ENCODE measurements at regions not wholly inside any gene's neighbourhood (a gene's known extent, or its start where the extent isn't known, plus 50 kb on each side); places are given as distances from the start of the nearest gene placed in this dataset.

- H3K4me3 ChIP-seq (ENCODE audit: extremely low read depth, insufficient read depth, low read length, poor library complexity, severe bottlenecking): no peak overlapping the region
- 76 to 82% methylated on average over 13 to 15 of the region's 16 CpGs for WGBS, 2 experiments (ENCODE audit: insufficient coverage in 2 of 2)
- H3K36me3 ChIP-seq (ENCODE audit: control insufficient read depth, insufficient read depth, low read length): no peaks in the 10 kb centered on the region
- no peaks in the 10 kb centered on the region for H3K9me3 ChIP-seq (ENCODE audit: control insufficient read depth, low read length)
- no peak overlapping the region for H3K27ac ChIP-seq (ENCODE audit: low read depth, low read length, severe bottlenecking)
- no peaks in the 10 kb centered on the region for H3K4me1 ChIP-seq (ENCODE audit: control insufficient read depth, insufficient read depth, low read length, poor library complexity, severe bottlenecking)
These were observed 156.8 kb upstream of the PTPN1 start for GRCh38 chr20:50353289-50353961.

- WGBS, 2 experiments (ENCODE audit: insufficient coverage in 2 of 2): 84 to 89% methylated on average over 8 to 12 of the region's 13 CpGs
- no peaks in the 10 kb centered on the region for H3K36me3 ChIP-seq (ENCODE audit: control insufficient read depth, insufficient read depth, low read length)
- no peaks in the 10 kb centered on the region for H3K9me3 ChIP-seq (ENCODE audit: control insufficient read depth, low read length)
- H3K27ac ChIP-seq (ENCODE audit: low read depth, low read length, severe bottlenecking): no peak overlapping the region
- no peak overlapping the region for H3K4me3 ChIP-seq (ENCODE audit: extremely low read depth, insufficient read depth, low read length, poor library complexity, severe bottlenecking)
- H3K4me1 ChIP-seq (ENCODE audit: control insufficient read depth, insufficient read depth, low read length, poor library complexity, severe bottlenecking): no peaks in the 10 kb centered on the region
These were observed 155.2 kb upstream of the PTPN1 start for GRCh38 chr20:50354721-50355589.

DNA sequence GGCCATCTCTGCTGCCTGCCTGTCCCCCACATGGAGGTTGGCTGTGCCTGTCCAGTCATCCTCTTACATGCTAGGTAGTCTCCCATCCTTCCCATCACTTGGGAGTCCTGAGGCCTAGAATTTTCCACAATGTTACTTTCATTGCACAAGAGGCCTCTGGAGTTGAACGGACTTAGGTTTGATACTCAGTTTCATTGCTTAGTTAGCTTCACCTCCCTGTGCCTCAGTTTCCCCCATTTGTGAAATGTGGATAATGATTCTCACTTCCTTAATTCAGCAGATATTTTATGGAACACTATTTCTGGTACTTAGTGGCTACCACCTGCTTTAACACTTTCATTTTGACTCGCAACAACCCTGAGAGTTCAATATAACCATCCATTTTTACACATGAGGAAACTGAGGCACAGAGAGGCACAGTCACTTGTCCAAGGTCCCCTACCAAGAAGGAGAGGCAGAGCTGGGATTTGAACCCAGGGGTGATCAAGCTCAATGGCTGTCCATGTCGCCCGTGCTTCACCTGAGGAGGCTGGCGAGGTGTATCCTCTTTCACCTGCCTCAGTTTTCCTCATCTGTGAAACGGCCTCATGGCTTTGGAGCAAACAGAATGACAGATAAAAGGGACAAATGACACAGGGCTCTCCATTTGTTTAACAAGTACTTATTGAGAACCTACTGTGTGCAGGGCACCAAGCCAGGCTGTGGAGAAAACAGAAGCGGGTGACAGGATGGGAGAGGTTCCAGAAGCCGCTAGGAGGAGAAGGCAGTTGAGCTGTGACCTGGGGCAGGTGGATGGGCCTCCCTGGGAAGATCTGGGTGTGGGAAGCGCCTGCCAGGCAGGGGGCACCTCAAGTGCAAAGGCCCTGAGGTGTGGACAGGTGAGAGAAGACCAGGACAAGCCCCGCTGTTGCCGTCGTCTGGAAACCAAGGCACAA is 154.3 kb upstream of the PTPN1 start:
- H3K36me3 ChIP-seq (ENCODE audit: control insufficient read depth, insufficient read depth, low read length): no peaks in the 10 kb centered on the region
- H3K27ac ChIP-seq (ENCODE audit: low read depth, low read length, severe bottlenecking): no peak overlapping the region
- WGBS, 2 experiments (ENCODE audit: insufficient coverage in 2 of 2): 92% methylated on average over 8 of the region's 12 CpGs
- no peak overlapping the region for H3K4me3 ChIP-seq (ENCODE audit: extremely low read depth, insufficient read depth, low read length, poor library complexity, severe bottlenecking)
- no peaks in the 10 kb centered on the region for H3K9me3 ChIP-seq (ENCODE audit: control insufficient read depth, low read length)
- H3K4me1 ChIP-seq (ENCODE audit: control insufficient read depth, insufficient read depth, low read length, poor library complexity, severe bottlenecking): no peaks in the 10 kb centered on the region

- Histone ChIP-seq H3K36me3 (ENCODE audit: control insufficient read depth, insufficient read depth, low read length) (no peaks in the 10 kb centered on the region), H3K9me3 (ENCODE audit: control insufficient read depth, low read length) (no peaks in the 10 kb centered on the region), H3K4me3 (ENCODE audit: extremely low read depth, insufficient read depth, low read length, poor library complexity, severe bottlenecking) (no peak overlapping the region), H3K27ac (ENCODE audit: low read depth, low read length, severe bottlenecking) (no peak overlapping the region), H3K4me1 (ENCODE audit: control insufficient read depth, insufficient read depth, low read length, poor library complexity, severe bottlenecking) (no peaks in the 10 kb centered on the region)
- 88 to 92% methylated on average over 6 to 11 of the region's 14 CpGs for WGBS, 2 experiments (ENCODE audit: insufficient coverage in 2 of 2)
These were observed 153.7 kb upstream of the PTPN1 start for GRCh38 chr20:50356525-50356885.

GRCh38 chr20:50356962-50357782 is 153.0 kb upstream of the PTPN1 start:
- no peak overlapping the region for H3K27ac ChIP-seq (ENCODE audit: low read depth, low read length, severe bottlenecking)
- H3K4me3 ChIP-seq (ENCODE audit: extremely low read depth, insufficient read depth, low read length, poor library complexity, severe bottlenecking): no peak overlapping the region
- WGBS, 2 experiments (ENCODE audit: insufficient coverage in 2 of 2): 87 to 97% methylated on average over 14 to 16 of the region's 16 CpGs
- H3K9me3 ChIP-seq (ENCODE audit: control insufficient read depth, low read length): no peaks in the 10 kb centered on the region
- no peaks in the 10 kb centered on the region for H3K4me1 ChIP-seq (ENCODE audit: control insufficient read depth, insufficient read depth, low read length, poor library complexity, severe bottlenecking)
- H3K36me3 ChIP-seq (ENCODE audit: control insufficient read depth, insufficient read depth, low read length): no peaks in the 10 kb centered on the region

DNA sequence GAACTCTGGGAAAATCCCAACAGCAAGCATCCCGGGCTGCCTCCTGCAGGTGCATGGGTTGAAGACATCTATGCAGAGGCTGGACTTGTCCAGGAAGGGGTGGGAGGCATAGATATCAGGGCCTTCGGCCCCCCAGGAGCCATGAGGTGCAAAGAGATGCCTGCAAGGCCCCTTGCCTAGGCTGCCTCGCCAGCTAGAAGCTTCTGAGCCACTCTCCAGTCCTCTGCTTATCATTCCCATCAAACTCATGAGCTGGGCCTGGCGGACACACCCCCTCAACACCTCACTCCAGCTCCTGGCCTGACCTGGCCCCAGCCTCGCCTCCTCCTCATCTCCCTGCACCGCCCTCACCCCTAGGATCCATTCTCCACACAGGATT is 152.4 kb upstream of the PTPN1 start:
- H3K36me3 ChIP-seq (ENCODE audit: control insufficient read depth, insufficient read depth, low read length): no peaks in the 10 kb centered on the region
- no peaks in the 10 kb centered on the region for H3K4me1 ChIP-seq (ENCODE audit: control insufficient read depth, insufficient read depth, low read length, poor library complexity, severe bottlenecking)
- 79 to 80% methylated on average over 6 of the region's 6 CpGs for WGBS, 2 experiments (ENCODE audit: insufficient coverage in 2 of 2)
- H3K27ac ChIP-seq (ENCODE audit: low read depth, low read length, severe bottlenecking): no peak overlapping the region
- no peaks in the 10 kb centered on the region for H3K9me3 ChIP-seq (ENCODE audit: control insufficient read depth, low read length)
- H3K4me3 ChIP-seq (ENCODE audit: extremely low read depth, insufficient read depth, low read length, poor library complexity, severe bottlenecking): no peak overlapping the region

DNA sequence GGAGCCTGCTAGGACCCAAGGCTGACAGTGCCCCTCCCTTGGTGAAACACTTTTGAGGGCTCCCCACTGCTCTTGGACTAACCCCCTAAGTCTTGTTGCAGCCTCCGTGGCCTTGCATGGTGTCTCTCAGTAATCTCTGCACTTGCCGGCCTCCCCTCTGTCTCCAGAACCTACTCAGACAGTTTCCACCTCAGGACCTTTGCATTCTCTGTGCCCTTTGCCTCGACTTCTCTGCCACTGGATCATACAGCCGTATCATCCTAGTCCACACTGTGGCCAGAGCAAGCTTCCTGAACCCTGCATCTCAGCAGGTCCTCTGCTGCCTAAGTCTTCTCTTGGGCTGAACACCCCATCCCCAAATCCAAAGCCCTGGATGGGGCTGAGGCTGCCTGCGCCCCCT is 152.0 kb upstream of the PTPN1 start:
- no peaks in the 10 kb centered on the region for H3K4me1 ChIP-seq (ENCODE audit: control insufficient read depth, insufficient read depth, low read length, poor library complexity, severe bottlenecking)
- WGBS, 2 experiments (ENCODE audit: insufficient coverage in 2 of 2): 91 to 92% methylated on average over 4 to 5 of the region's 5 CpGs
- no peak overlapping the region for H3K27ac ChIP-seq (ENCODE audit: low read depth, low read length, severe bottlenecking)
- H3K36me3 ChIP-seq (ENCODE audit: control insufficient read depth, insufficient read depth, low read length): no peaks in the 10 kb centered on the region
- no peak overlapping the region for H3K4me3 ChIP-seq (ENCODE audit: extremely low read depth, insufficient read depth, low read length, poor library complexity, severe bottlenecking)
- H3K9me3 ChIP-seq (ENCODE audit: control insufficient read depth, low read length): no peaks in the 10 kb centered on the region

DNA sequence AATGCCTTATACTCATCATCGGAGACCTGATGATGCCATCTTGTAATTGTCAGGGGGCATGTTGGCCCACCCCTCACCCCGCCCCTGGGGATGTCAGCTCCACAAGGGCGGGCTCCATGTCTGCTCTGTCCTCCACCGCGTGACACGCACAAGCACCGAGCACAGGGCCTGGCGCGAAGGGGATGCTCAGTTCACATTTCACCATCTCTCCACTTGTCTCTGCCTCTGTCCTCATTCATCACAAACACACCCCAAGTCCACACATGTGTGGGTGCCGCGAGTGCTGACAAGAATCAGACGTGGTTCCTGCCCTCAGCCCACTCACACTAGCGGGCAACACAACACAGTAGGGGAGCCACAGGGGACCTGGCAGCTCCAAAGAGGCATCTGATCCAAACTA is 151.2 kb upstream of the PTPN1 start:
- H3K36me3 ChIP-seq (ENCODE audit: control insufficient read depth, insufficient read depth, low read length): no peaks in the 10 kb centered on the region
- no peak overlapping the region for H3K4me3 ChIP-seq (ENCODE audit: extremely low read depth, insufficient read depth, low read length, poor library complexity, severe bottlenecking)
- no peak overlapping the region for H3K27ac ChIP-seq (ENCODE audit: low read depth, low read length, severe bottlenecking)
- no peaks in the 10 kb centered on the region for H3K9me3 ChIP-seq (ENCODE audit: control insufficient read depth, low read length)
- no peaks in the 10 kb centered on the region for H3K4me1 ChIP-seq (ENCODE audit: control insufficient read depth, insufficient read depth, low read length, poor library complexity, severe bottlenecking)
- WGBS, 2 experiments (ENCODE audit: insufficient coverage in 2 of 2): 91 to 92% methylated on average over 8 to 13 of the region's 13 CpGs

GRCh38 chr20:50359607-50360217 is 150.5 kb upstream of the PTPN1 start:
- H3K36me3 ChIP-seq (ENCODE audit: control insufficient read depth, insufficient read depth, low read length): no peaks in the 10 kb centered on the region
- no peak overlapping the region for H3K4me3 ChIP-seq (ENCODE audit: extremely low read depth, insufficient read depth, low read length, poor library complexity, severe bottlenecking)
- no peaks in the 10 kb centered on the region for H3K4me1 ChIP-seq (ENCODE audit: control insufficient read depth, insufficient read depth, low read length, poor library complexity, severe bottlenecking)
- no peak overlapping the region for H3K27ac ChIP-seq (ENCODE audit: low read depth, low read length, severe bottlenecking)
- H3K9me3 ChIP-seq (ENCODE audit: control insufficient read depth, low read length): no peaks in the 10 kb centered on the region
- 90 to 94% methylated on average over 4 to 8 of the region's 8 CpGs for WGBS, 2 experiments (ENCODE audit: insufficient coverage in 2 of 2)
